ENCODE measurements at regions not wholly inside any gene's neighbourhood (a gene's known extent, or its start where the extent isn't known, plus 50 kb on each side); places are given as distances from the start of the nearest gene placed in this dataset.

GRCh38 chr4:97074531-97074930 lies 1068.7 kb downstream of the STPG2 start:
- TF ChIP-seq, protein P1, sequence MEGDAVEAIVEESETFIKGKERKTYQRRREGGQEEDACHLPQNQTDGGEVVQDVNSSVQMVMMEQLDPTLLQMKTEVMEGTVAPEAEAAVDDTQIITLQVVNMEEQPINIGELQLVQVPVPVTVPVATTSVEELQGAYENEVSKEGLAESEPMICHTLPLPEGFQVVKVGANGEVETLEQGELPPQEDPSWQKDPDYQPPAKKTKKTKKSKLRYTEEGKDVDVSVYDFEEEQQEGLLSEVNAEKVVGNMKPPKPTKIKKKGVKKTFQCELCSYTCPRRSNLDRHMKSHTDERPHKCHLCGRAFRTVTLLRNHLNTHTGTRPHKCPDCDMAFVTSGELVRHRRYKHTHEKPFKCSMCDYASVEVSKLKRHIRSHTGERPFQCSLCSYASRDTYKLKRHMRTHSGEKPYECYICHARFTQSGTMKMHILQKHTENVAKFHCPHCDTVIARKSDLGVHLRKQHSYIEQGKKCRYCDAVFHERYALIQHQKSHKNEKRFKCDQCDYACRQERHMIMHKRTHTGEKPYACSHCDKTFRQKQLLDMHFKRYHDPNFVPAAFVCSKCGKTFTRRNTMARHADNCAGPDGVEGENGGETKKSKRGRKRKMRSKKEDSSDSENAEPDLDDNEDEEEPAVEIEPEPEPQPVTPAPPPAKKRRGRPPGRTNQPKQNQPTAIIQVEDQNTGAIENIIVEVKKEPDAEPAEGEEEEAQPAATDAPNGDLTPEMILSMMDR (IDR thresholded peaks at IDR 0.05; ENCODE audit: insufficient read depth, low read length): no peak
- TF ChIP-seq GABPA (IDR thresholded peaks at IDR 0.05; ENCODE audit: low read depth) (no peak), SPI1 (IDR thresholded peaks at IDR 0.05; ENCODE audit: borderline replicate concordance, low read depth) (no peak)

Measured in HL-60 (cell line).